HL-60 (cell line): ENCODE measurements at regions not wholly inside any gene's neighbourhood (a gene's known extent, or its start where the extent isn't known, plus 50 kb on each side); places are given as distances from the start of the nearest gene placed in this dataset.

ENCODE experiments used
- CTCF ChIP-seq: IDR thresholded peaks from one replicate; pipeline ENCODE4 v1.5.1; 2011; ENCODE audit warnings: low read length, control low read depth, inconsistent platforms; ENCODE audit not compliant: insufficient read depth
- GABPA ChIP-seq: IDR thresholded peaks from 2 replicates; pipeline ENCODE4 v1.6.1; 2012; ENCODE audit warnings: low read depth
- POLR2AphosphoS5 ChIP-seq: IDR thresholded peaks from 2 replicates; pipeline ENCODE4 v1.6.1; 2012; ENCODE audit warnings: low read depth
- REST ChIP-seq: IDR thresholded peaks from 2 replicates; pipeline ENCODE4 v1.6.1; 2012; ENCODE audit warnings: low read depth; ENCODE audit not compliant: insufficient replicate concordance

- TF ChIP-seq CTCF: no peak
- TF ChIP-seq REST: no peak
- TF ChIP-seq POLR2AphosphoS5: no peak
- no peak for TF ChIP-seq GABPA
Measured at GRCh38 chr15:77773903-77774302, 141.2 kb upstream of the LINGO1 start.
